DMS53 (cell line): ENCODE measurements at regions not wholly inside any gene's neighbourhood (a gene's known extent, or its start where the extent isn't known, plus 50 kb on each side); places are given as distances from the start of the nearest gene placed in this dataset.

ENCODE experiments used
- DNase-seq: peaks from one replicate; lab custom pipeline; 2025; lab: John Stamatoyannopoulos, UW

GRCh38 chr4:66032571-66032970, 362.3 kb upstream of the EPHA5 start:
- no peak for DNase-seq

DNA sequence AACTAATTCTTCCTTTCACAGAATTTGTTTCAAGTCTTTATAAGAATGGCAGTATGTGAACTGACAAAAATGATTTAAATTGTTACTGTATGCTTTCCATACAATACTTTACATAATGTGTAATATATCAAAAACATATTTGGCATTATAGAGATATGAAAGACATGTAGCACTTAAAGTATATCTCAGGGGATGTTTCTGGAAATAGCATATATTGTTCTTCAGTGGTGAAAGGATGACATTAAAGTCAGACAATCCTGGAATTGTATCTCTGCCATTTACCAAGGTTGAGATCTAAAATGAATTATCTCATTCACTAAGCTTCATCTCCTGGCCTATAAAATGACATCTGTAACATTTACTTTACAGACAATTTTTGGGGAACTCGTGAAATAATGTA, 358.4 kb upstream of the EPHA5 start:
- DNase-seq = no peak

- no peak for DNase-seq
Measured at GRCh38 chr4:66023061-66023460, 352.8 kb upstream of the EPHA5 start.

DNA sequence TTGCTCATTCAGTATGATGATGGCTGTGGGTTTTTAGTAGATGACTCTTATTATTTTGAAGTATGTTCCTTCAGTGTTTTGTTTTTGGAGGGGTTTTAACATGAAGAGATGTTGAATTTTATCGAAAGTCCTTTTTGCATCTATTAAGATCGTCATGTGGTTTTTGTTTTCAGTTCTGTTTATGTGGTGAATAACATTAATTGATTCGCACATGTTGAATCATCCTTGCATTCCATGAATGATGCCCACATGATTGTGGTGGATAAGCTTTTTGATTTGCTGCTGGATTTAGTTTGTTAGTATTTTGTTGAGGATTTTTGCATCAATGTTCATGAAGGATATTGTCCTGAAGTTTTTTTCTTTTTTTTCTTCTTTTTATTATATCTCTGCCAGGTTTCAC, 347.4 kb upstream of the EPHA5 start:
- no peak for DNase-seq

DNA sequence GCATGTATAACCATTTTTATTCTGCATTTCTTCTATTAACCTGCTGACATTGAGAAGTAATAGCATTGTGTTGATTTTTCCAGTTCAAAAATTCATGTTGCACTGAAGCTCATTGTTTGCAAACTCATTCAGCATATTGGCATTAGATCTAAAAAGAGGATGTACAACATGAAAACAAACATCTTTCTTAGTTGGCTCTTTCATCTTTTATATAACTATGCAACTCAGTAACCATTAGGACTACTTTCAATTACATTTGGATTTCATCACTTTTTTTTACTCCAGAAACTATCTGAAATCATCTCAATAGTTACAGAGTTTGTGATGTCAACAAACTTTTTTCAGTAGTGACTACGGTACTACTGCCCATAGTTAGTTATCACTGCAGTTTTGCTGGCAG, 346.0 kb upstream of the EPHA5 start:
- DNase-seq = peak; percentile 2

DNA sequence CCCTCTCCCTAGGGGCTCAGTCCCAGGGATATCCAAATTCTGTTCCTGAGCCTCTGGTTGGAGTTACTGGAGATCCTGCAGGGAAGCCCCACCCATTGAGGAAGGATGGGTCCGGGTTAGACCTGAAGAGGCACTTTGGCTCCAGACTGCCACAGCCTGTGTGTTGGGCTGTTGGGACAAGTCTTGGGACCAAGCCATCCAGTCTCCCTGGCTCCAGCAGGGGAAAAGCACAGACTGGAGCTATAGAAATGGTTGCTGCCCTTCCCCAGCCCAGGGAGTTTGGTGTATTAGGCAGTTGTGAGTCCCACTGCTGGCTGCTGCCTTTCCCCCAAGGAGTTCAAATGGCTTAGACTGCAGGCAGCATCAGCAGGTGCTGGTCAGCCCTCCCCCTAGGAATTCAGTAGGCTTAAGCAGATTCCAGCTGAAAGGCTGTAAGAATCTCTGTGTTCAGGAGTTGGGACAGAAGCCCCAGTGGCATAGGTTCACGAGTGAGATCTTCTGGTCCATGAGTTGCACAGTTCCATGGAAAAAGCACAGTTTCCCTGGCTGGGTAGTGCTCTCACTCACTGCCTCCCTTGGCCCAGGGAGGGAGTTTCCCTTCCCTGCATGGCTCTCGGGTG, 344.0 kb upstream of the EPHA5 start:
- no peak for DNase-seq

DNA sequence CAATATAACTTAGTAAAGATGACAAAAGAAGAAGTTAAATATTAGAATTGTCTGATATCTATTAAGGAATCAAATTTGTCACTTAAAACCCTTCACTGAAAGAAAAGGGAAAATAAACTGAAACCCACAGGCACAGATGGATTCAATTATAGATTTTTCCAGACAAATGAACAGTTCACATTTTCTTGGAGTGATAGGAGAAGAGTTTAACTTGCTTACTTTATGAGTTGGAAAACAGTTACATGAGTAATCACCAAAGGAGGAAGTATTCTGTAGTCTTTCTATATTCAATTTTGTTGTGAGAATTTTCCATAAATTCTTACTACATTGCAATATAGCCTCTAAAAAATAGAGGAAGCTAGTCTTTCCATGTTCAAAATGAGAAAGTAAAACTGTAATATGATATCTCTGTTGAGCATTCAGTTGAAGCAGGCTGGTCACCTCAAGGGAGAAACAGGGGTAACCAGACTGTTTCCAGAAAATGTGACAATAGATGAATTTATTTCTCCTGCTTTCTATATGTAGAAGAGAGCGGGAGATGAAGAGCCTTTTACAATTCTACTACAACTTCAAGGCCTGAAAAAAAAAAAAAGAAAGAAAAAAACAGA, 330.3 kb upstream of the EPHA5 start:
- DNase-seq = peak; percentile 36

DNA sequence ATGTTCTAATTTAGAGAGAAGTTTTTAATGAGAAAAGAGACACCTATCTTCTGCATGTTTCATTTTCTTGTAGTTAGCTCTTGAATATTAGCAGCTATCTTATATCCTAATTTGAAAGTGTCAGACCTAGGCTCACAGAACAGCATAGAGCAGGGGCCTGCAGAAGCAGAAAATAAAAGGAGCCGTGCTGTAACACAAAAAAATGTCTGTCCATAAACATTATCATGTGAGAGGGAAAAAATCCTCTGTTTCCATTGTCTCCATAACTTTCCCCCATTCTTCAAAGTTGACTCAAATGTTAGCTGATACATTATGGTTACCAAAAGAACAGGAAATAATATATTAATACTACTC, 329.2 kb upstream of the EPHA5 start:
- DNase-seq = peak; percentile 44

DNA sequence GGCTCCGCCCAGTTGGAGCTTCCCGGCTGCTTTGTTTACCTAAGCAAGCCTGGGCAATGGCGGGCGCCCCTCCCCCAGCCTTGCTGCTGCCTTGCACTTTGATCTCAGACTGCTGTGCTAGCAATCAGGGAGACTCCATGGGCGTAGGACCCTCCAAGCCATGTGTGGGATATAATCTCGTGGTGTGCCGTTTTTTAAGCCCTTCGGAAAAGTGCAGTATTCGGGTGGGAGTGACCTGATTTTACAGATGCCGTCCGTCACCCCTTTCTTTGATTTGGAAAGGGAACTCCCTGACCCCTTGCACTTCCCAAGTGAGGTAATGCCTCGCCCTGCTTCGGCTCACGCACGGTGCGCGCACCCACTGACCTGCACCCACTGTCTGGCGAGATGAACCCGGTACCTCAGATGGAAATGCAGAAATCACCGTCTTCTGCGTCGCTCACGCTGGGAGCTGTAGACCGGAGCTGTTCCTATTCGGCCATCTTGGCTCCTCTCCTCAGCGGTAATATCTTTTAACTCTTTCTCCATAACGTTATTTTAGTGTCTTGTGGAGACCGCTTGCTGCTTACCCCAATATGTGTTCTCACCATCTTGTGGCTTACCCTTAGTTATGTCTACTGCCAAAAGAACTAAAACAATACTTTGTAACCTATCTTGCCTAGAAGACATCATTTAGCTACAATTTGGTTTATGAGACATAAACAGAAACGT, 328.7 kb upstream of the EPHA5 start:
- peak; percentile 61 for DNase-seq

DNA sequence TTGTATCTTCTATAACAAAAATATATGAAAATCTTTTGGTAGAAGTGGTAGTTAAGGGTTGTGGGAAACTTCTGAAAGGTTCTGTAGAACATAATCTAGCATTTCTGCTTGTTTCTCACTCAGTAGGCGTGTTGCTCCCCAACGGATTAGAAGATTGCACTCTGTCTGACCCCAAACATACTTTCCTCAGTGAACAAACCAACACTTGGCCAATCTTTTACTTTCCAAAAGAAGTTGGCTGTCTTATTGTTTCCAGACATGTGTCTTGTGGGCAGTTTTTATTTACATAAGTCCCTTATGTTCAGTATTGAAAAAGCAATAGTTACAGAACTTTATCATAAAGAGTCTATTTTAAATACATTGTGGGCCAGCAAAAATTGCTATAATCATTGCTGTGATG, 312.8 kb upstream of the EPHA5 start:
- DNase-seq = no peak

DNA sequence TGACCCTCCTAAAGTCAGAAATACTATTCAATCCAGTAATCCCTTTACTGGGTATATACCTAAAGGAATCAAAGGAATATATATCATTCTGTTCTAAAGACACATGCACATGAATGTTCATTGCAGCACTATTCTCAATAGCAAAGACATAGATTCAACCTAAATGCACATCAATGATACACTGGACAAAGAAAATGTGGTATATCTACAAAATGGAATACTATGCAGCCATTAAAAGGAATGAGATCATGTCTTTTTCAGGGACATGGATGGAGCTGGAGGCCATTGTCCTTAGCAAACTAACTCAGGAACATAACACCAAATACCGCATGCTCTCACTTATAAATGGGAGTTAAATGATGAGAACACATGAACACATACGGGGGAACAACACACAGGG, 306.0 kb upstream of the EPHA5 start:
- DNase-seq = no peak

DNA sequence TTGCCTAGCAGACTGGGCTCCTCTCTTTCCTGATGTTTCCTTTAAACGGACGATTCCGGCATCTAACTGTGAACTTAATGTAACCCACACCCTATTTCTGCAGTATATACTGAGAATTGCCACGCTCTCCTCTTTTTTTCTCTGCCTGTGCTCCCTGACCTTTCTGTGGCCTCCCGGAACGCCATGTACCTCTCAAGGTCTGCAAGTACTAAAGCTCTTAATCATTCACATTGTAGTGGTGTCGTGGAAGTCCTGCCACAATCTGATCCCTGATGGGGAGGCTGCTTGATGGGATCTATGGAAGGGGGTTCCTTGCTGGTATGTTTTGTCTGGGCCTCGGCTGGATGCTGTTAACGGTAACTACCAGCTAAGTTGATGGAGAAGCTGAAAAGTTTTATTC, 302.9 kb upstream of the EPHA5 start:
- no peak for DNase-seq

DNA sequence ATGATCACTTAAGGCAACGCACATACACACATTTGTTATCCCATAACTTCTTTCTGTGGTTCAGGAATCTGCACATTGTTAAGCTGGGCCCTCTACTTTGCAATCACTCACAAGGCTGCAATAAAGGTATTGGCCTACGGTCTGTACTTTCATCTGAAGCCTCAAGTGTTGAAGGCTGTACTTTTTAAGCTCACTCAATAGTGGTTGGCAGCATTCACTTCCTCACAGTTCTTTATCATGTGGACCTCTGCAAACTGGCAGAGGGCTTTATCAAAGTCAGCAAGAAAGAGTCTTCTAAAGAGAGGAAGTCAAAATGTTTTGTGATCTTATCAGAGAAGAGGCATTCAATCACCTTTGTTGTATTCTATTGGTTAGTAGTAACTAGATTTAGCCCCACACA, 301.4 kb upstream of the EPHA5 start:
- DNase-seq = no peak

DNA sequence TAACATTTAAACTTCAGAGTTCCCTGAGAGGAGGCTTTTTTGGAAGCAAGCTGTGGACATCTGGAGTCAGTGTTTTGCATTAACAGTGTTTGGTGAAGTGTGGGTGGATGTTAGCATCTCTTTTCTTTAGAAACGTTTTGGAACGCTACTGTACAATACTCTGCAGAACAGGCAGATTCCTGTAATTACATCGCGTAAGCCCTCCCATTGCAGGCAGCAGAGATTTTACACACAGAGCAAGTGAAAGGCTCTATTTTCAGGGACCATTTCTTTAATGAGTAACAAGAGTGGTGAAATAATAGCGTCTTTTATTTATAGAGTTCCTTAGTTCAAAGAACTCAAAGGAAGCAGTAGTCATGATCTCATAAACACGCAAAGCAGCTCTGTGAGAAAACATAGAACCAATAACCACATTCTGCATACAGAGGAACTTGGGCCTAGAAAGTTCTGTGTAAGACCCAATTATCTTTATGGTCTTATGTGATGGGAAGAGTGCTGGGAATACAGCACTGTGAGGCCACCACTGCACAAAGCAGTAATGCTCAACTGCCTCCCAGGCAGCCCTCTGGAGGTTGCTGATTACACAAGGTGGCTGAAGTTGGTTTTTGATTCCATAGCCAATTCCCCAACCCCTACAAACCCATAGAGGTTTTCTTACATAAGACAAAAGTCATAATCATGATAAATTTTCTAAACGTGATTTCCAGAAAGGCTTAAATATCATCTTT, 298.7 kb upstream of the EPHA5 start:
- no peak for DNase-seq

DNA sequence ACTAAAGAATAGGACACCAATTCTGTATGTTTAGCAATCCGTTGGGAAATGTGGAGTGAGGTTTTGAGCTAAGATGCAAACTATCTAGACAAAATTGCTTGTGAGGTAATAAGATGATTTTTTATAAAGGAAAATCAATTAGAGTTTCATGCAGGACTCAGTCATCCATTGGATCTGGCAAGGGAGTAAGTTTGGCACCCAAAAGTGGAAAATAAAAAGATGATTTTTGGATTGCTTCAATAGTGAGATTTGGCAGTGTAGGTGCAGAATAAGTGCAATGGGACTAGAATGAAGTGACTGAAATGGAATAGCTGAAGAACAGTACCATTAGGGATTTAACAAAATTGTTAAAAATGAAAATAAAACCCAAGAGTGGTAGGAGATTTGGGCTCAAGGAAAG, 290.5 kb upstream of the EPHA5 start:
- no peak for DNase-seq

DNA sequence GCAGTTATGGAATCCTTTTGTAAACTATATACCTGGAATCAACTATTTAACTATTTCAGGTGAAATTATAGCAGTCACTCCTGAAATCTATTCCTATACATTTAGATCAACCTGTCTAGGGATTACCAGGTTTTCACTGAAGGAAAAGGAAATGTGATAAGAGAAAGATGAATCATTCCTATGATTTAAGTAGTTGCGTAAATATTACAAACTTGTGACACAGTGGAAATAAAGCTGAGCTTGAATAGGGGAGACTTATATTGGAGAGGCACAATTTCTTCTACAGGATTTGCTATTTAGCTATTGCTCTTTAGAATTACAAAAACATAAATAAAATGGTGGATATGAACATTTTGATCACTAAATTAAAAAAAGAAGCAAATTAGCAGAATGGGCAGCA, 284.1 kb upstream of the EPHA5 start:
- peak; percentile 31 for DNase-seq

DNA sequence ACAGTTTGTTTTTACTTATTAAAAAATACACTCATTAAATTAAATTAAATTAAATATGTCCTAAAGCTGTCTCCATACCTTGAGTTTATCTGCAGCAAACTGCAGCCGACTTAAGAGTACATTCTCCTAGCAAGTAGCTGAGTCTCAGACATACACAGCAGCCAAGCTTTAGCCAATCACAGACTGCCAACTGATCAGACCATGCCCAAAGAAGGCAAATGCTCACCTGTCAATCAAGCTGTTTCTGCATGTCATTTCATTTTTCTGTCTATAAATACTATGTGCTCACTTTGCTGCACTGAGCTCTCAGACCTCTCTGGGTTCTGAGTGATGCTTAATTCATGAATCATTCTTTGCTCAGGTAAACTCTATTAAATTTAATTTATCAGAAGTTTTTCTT, 280.9 kb upstream of the EPHA5 start:
- DNase-seq = no peak

GRCh38 chr4:65943076-65943475, 272.8 kb upstream of the EPHA5 start:
- peak; percentile 72 for DNase-seq

DNA sequence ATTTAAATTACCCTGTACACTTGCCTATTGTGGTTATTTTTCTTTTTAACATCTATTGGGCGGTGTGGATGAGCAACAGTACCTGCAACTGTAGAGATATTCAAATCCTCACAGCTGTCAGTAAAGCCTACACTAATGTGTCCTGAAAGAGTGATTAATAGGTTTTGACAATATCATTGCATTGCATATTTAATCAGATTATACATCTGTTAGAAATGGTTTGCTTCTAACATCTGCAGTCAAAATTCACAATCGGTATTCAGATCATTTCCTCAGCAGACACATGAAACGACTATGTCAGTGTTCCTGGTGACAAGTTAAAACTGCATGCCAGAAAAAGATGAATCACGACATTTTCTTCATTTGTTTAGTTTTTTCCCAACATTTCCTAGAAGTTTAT, 254.6 kb upstream of the EPHA5 start:
- no peak for DNase-seq

DNA sequence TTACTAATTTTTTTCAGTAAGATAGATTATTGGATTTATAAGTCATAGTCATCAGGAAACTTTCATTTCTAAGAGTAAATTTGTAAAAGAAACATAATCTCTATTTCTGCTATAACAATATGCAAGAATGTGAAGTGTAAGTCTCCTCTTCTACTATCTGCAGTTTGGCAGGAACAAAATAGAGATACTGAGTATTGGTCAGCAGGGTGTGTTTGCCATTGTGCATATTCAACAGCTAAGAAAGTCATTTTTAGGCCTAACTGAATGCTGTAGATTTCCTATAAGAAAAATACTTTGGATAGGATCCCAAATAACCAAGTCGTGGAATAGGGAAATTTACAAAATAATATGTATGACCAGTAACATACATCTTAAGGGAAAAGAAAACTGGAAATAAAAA, 253.3 kb upstream of the EPHA5 start:
- no peak for DNase-seq

- no peak for DNase-seq
Measured at GRCh38 chr4:65921180-65921579, 250.9 kb upstream of the EPHA5 start.

DNA sequence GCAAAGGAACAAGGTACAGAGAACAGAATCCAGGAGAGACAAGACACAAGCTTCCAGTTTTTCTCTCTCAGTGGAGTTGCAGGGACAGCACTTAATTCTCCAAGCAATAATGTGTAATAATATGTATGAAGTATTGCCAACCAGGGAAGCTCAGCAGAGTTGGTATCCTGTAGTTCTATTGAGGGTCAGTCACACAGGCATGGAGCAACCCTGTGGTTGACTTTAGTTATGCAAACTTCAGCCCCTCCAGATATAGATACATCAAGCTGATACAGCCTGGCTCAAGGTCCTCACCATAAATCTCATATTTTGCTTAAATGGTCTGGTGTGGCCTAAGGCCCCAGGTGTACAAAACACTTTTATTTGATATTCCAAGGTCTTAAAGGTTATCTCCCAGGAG, 248.6 kb upstream of the EPHA5 start:
- DNase-seq = no peak

- peak; percentile 1 for DNase-seq
Measured at GRCh38 chr4:65918212-65918611, 247.9 kb upstream of the EPHA5 start.
